Skeletal muscle tissue (tissue), 3 donors: ENCODE measurements at regions not wholly inside any gene's neighbourhood (a gene's known extent, or its start where the extent isn't known, plus 50 kb on each side); places are given as distances from the start of the nearest gene placed in this dataset.

Experiments used
- H3K27ac ChIP-seq: one replicate; pipeline ENCODE4 v1.7.0; 2013; ENCODE audit warnings: mild to moderate bottlenecking, low read depth, low read length, inconsistent platforms
- H3K27me3 ChIP-seq, 3 donors: one replicate each; pipeline ENCODE4 v1.7.0; 2013; ENCODE audit warnings: low read length in 3 of 3; ENCODE audit not compliant: control insufficient read depth in 3 of 3, insufficient read depth in 3 of 3
- H3K36me3 ChIP-seq, 3 donors: one replicate each; pipeline ENCODE4 v1.7.0; 2013; ENCODE audit warnings: low read length in 3 of 3; ENCODE audit not compliant: control insufficient read depth in 3 of 3, insufficient read depth in 3 of 3
- H3K4me1 ChIP-seq, 3 donors: one replicate each; pipeline ENCODE4 v1.7.0; 2013; ENCODE audit warnings: low read length in 3 of 3, mild to moderate bottlenecking in 3 of 3; ENCODE audit not compliant: control insufficient read depth in 3 of 3, insufficient read depth in 3 of 3
- H3K4me3 ChIP-seq, 3 donors: one replicate each; pipeline ENCODE4 v1.7.0; 2013; ENCODE audit warnings: low read length in 3 of 3
- H3K9ac ChIP-seq, 3 donors: one replicate each; pipeline ENCODE4 v1.7.0; 2013; ENCODE audit warnings: low read length in 3 of 3, mild to moderate bottlenecking in 3 of 3, moderate library complexity in 2 of 3, low read depth in 1 of 3
- H3K9me3 ChIP-seq, 3 donors: one replicate each; pipeline ENCODE4 v1.7.0; 2013; ENCODE audit warnings: low read length in 3 of 3; ENCODE audit not compliant: control insufficient read depth in 3 of 3
- donor health status: Osteomylitis.

- no peaks in the 10 kb centered on the region for H3K36me3 ChIP-seq
- H3K9ac ChIP-seq, result no peak overlapping the region
- H3K4me1 ChIP-seq, result no peaks in the 10 kb centered on the region
- no peak overlapping the region for H3K27ac ChIP-seq
- no peak overlapping the region for H3K4me3 ChIP-seq
- H3K27me3 ChIP-seq, result no peaks in the 10 kb centered on the region
- H3K9me3 ChIP-seq, result peaks cover 0 to 2% (median 0%) of the 10 kb centered on the region in 3 donors
Observed at GRCh38 chr2:220318508-220318907, 691.1 kb downstream of the SLC4A3 start.

- Histone ChIP-seq H3K36me3 (no peaks in the 10 kb centered on the region), H3K4me3 (no peak overlapping the region), H3K4me1 (no peaks in the 10 kb centered on the region), H3K9ac (no peak overlapping the region), H3K9me3 (peaks cover 0 to 2% (median 0%) of the 10 kb centered on the region in 3 donors), H3K27me3 (no peaks in the 10 kb centered on the region), H3K27ac (no peak overlapping the region)
Observed at GRCh38 chr2:220320326-220320725, 692.9 kb downstream of the SLC4A3 start.

GRCh38 chr2:220332886-220333285 lies 705.5 kb downstream of the SLC4A3 start:
- no peak overlapping the region for H3K4me3 ChIP-seq
- H3K9me3 ChIP-seq, result peaks cover 0 to 3% (median 0%) of the 10 kb centered on the region in 3 donors
- H3K9ac ChIP-seq, result no peak overlapping the region
- H3K27ac ChIP-seq, result no peak overlapping the region
- H3K4me1 ChIP-seq, result no peaks in the 10 kb centered on the region
- H3K27me3 ChIP-seq, result no peaks in the 10 kb centered on the region
- no peaks in the 10 kb centered on the region for H3K36me3 ChIP-seq

GRCh38 chr2:220334210-220334609 lies 706.8 kb downstream of the SLC4A3 start:
- Histone ChIP-seq H3K4me3 (no peak overlapping the region), H3K9ac (no peak overlapping the region), H3K9me3 (peaks cover 0 to 3% (median 0%) of the 10 kb centered on the region in 3 donors), H3K36me3 (no peaks in the 10 kb centered on the region), H3K4me1 (no peaks in the 10 kb centered on the region), H3K27me3 (no peaks in the 10 kb centered on the region), H3K27ac (no peak overlapping the region)

- Histone ChIP-seq H3K9me3 (peaks cover 0 to 2% (median 0%) of the 10 kb centered on the region in 3 donors), H3K36me3 (no peaks in the 10 kb centered on the region), H3K9ac (no peak overlapping the region), H3K27me3 (no peaks in the 10 kb centered on the region), H3K4me3 (no peak overlapping the region), H3K4me1 (no peaks in the 10 kb centered on the region), H3K27ac (no peak overlapping the region)
Observed at GRCh38 chr2:220334871-220335590, 707.6 kb downstream of the SLC4A3 start.

- no peaks in the 10 kb centered on the region for H3K36me3 ChIP-seq
- no peaks in the 10 kb centered on the region for H3K9me3 ChIP-seq
- no peak overlapping the region for H3K4me3 ChIP-seq
- H3K4me1 ChIP-seq, result no peaks in the 10 kb centered on the region
- no peaks in the 10 kb centered on the region for H3K27me3 ChIP-seq
- H3K9ac ChIP-seq, result no peak overlapping the region
- no peak overlapping the region for H3K27ac ChIP-seq
Observed at GRCh38 chr2:220335591-220335915, 708.1 kb downstream of the SLC4A3 start.

- H3K9ac ChIP-seq, result no peak overlapping the region
- H3K27ac ChIP-seq, result no peak overlapping the region
- no peaks in the 10 kb centered on the region for H3K36me3 ChIP-seq
- H3K27me3 ChIP-seq, result no peaks in the 10 kb centered on the region
- no peak overlapping the region for H3K4me3 ChIP-seq
- H3K9me3 ChIP-seq, result no peaks in the 10 kb centered on the region
- H3K4me1 ChIP-seq, result no peaks in the 10 kb centered on the region
Observed at GRCh38 chr2:220336771-220337170, 709.3 kb downstream of the SLC4A3 start.

- no peak overlapping the region for H3K4me3 ChIP-seq
- no peak overlapping the region for H3K27ac ChIP-seq
- no peaks in the 10 kb centered on the region for H3K27me3 ChIP-seq
- no peak overlapping the region for H3K9ac ChIP-seq
- no peaks in the 10 kb centered on the region for H3K4me1 ChIP-seq
- H3K9me3 ChIP-seq, result no peaks in the 10 kb centered on the region
- H3K36me3 ChIP-seq, result no peaks in the 10 kb centered on the region
Observed at GRCh38 chr2:220337611-220338440, 710.4 kb downstream of the SLC4A3 start.

GRCh38 chr2:220341014-220341413 lies 713.6 kb downstream of the SLC4A3 start:
- Histone ChIP-seq H3K36me3 (no peaks in the 10 kb centered on the region), H3K27me3 (no peaks in the 10 kb centered on the region), H3K4me3 (no peak overlapping the region), H3K9ac (no peak overlapping the region), H3K9me3 (no peaks in the 10 kb centered on the region), H3K4me1 (no peaks in the 10 kb centered on the region), H3K27ac (no peak overlapping the region)

GRCh38 chr2:220346919-220347318 lies 719.5 kb downstream of the SLC4A3 start:
- no peak overlapping the region for H3K9ac ChIP-seq
- no peaks in the 10 kb centered on the region for H3K9me3 ChIP-seq
- no peak overlapping the region for H3K4me3 ChIP-seq
- no peaks in the 10 kb centered on the region for H3K27me3 ChIP-seq
- H3K4me1 ChIP-seq, result no peaks in the 10 kb centered on the region
- no peak overlapping the region for H3K27ac ChIP-seq
- H3K36me3 ChIP-seq, result no peaks in the 10 kb centered on the region
